C4-2B (cell line): ENCODE measurements at regions not wholly inside any gene's neighbourhood (a gene's known extent, or its start where the extent isn't known, plus 50 kb on each side); places are given as distances from the start of the nearest gene placed in this dataset.

Experiments used
- H3K27ac ChIP-seq: fragments of 450-650 bp; 2 replicates; pipeline ENCODE4 v1.5.1; 2017
- CTCF ChIP-seq: fragments of 450-650 bp; conservative IDR thresholded peaks from 2 replicates; pipeline ENCODE4 v1.5.1; 2017; ENCODE audit warnings: mild to moderate bottlenecking
- ZFX ChIP-seq: fragments of 450-650 bp; IDR thresholded peaks from 2 replicates; pipeline ENCODE4 v1.6.1; 2017

GRCh38 chr12:17411662-17412061, 678.3 kb downstream of the RERGL start:
- TF ChIP-seq CTCF (no peak), ZFX (no peak)
- no peak overlapping the region for H3K27ac ChIP-seq

GRCh38 chr12:17388679-17389078, 701.3 kb downstream of the RERGL start:
- no peak overlapping the region for H3K27ac ChIP-seq
- TF ChIP-seq ZFX (no peak), CTCF (no peak)

- TF ChIP-seq CTCF (no peak), ZFX (no peak)
- H3K27ac ChIP-seq, result no peak overlapping the region
These were observed 706.7 kb downstream of the RERGL start for GRCh38 chr12:17383321-17383720.

- TF ChIP-seq CTCF (no peak), ZFX (no peak)
These were observed 708.8 kb downstream of the RERGL start for GRCh38 chr12:17381211-17381610.

GRCh38 chr12:17372508-17372907, 717.5 kb downstream of the RERGL start:
- TF ChIP-seq ZFX (no peak), CTCF (no peak)
- no peak overlapping the region for H3K27ac ChIP-seq

More at GRCh38 chr12:17381211-17381610, 708.8 kb downstream of the RERGL start:
- no peak overlapping the region for H3K27ac ChIP-seq

GRCh38 chr12:17371491-17372215, 718.3 kb downstream of the RERGL start:
- TF ChIP-seq ZFX (no peak), CTCF (no peak)
- H3K27ac ChIP-seq, result no peak overlapping the region

GRCh38 chr12:17370621-17371020, 719.4 kb downstream of the RERGL start:
- no peak overlapping the region for H3K27ac ChIP-seq
- TF ChIP-seq CTCF (no peak), ZFX (no peak)
